Epithelial cell of proximal tubule (primary cell): ENCODE measurements at regions not wholly inside any gene's neighbourhood (a gene's known extent, or its start where the extent isn't known, plus 50 kb on each side); places are given as distances from the start of the nearest gene placed in this dataset.

Experiments used
- DNase-seq: peaks from one replicate; pipeline ENCODE4 v3.0.0-alpha.2; 2011; ENCODE audit warnings: low read depth
- H3K4me3 ChIP-seq: 2 replicates; pipeline ENCODE4 v1.5.1; 2011; ENCODE audit warnings: low read depth, mild to moderate bottlenecking, low read length
- CTCF ChIP-seq: conservative IDR thresholded peaks from 2 replicates; pipeline ENCODE4 v1.5.1; 2012; ENCODE audit warnings: low read depth, mild to moderate bottlenecking, low read length

DNA sequence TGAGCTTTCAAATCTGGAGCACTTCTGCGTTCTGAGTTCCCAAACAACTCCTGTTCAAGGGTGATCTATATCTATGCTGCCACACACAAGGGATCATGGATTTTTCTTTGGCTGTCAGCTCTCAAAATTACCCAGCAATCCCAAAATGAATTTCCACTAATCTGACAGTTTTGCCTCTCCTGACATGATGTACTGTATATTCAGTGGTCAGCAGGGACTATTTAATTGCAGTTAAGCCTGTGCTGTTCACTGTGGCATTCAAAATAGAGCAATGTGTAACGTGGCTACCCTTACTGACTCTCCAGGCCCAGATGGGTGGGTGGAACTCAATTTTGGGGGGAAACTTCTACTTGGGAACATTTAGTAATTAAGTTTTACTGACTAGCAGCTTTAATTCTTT, 283.8 kb upstream of the TSHZ2 start:
- no peak for TF ChIP-seq CTCF
- DNase-seq, result no peak
- H3K4me3 ChIP-seq, result no peak overlapping the region

DNA sequence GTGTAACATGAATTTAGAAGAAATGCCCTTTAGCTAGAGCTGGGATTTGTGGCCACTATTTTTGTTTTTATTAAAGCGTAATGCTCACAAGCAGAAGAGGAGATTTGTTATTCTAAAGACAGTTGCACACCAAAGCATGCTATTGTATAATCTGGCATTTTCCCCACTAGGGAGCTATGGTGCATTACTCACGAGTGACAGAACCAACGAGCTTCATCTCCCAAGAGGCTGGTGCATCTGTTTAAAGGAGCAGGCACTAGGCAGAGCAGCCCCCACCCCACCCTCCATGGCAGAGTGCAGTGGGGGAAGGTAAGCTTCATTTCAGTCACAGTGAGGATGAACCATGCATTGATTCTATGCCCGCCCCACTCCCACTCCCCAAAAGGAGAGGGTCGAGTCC, 287.3 kb upstream of the TSHZ2 start:
- no peak overlapping the region for H3K4me3 ChIP-seq
- no peak for DNase-seq
- TF ChIP-seq CTCF, result no peak

DNA sequence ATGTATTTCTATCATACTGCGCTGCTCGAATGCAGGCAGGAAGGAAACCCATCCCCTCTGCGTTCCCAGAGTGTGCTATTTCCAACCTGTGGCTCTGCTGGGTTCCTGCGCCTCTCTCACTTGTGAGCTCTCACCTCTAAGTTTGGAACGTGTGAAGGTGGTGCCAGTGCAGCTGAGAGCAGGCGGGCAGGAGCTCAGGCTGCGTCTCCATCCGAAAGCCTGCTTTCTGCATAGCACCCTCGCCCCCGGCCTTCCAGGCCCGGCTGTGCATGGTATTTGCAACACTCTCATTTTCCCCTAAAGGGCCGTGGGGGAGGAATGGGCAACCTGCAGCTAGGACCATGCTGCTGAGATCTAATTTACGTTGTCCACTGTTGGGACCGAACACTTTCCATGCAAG, 288.0 kb upstream of the TSHZ2 start:
- no peak overlapping the region for H3K4me3 ChIP-seq
- TF ChIP-seq CTCF, result no peak
- DNase-seq, result no peak

DNA sequence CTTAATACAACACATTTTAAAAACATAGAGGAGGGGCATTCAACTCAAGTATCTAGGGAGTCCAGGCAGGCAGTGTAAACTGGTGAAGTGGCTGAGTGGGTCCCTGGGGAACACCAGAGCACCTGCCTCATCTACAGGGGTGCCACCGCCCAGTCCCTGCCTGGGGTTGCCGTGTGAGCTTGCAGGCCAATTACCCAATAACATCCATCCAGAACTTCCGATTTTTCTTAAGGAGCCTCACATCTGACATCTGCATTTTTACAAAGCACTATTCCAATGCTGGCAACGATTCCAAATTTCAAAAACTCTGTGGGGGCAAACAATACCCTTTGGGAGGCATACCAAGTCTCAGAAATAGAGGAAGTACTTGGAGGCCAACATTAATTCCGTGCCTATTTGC, 288.4 kb upstream of the TSHZ2 start:
- DNase-seq, result no peak
- no peak for TF ChIP-seq CTCF
- no peak overlapping the region for H3K4me3 ChIP-seq

DNA sequence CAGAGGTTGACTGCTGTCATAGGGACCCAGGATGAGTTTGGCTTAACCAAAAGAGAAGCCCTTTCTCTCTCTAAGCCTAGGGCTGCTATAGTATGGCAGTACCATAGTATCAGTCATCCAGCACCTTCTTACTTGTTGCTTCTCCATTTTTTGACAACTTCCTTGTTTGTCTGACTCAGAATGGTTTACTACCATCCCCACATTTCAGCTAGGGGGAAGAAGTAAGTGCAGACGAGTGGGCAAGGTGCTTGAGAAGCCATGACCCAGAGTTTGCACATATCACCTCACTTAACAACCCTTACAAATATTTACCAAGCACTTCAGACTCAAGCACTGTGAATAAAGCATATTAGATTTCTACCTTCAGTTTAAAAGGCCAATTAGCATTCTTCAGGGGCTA, 289.9 kb upstream of the TSHZ2 start:
- TF ChIP-seq CTCF, result no peak
- H3K4me3 ChIP-seq, result no peak overlapping the region
- DNase-seq, result no peak

- no peak for TF ChIP-seq CTCF
- H3K4me3 ChIP-seq, result no peak overlapping the region
- no peak for DNase-seq
These were observed 290.9 kb upstream of the TSHZ2 start for GRCh38 chr20:52681288-52681687.

- no peak overlapping the region for H3K4me3 ChIP-seq
- TF ChIP-seq CTCF, result no peak
- no peak for DNase-seq
These were observed 294.9 kb upstream of the TSHZ2 start for GRCh38 chr20:52677216-52677615.
